Activated CD4-positive, alpha-beta T cell treated with anti-CD3 and anti-CD28 coated beads for 4 hours (primary cell): ENCODE measurements at regions not wholly inside any gene's neighbourhood (a gene's known extent, or its start where the extent isn't known, plus 50 kb on each side); places are given as distances from the start of the nearest gene placed in this dataset.
A peak's percentile ranks its signal among the peaks of the same experiment; 100 is the strongest.
"Not testable (repeated sequence)": the region's sequence is repeated elsewhere in the genome, so short reads cannot be mapped to it uniquely, and the experiment has no call there.

Experiments used
- DNase-seq, 2 donors: peaks; one replicate each; pipeline ENCODE4 v3.0.0-alpha.2; 2020

- no peak for DNase-seq
These were observed 104.0 kb upstream of the PPM1J start for GRCh38 chr1:112818990-112819689.

GRCh38 chr1:112817555-112818373, 102.6 kb upstream of the PPM1J start:
- no peak for DNase-seq

DNA sequence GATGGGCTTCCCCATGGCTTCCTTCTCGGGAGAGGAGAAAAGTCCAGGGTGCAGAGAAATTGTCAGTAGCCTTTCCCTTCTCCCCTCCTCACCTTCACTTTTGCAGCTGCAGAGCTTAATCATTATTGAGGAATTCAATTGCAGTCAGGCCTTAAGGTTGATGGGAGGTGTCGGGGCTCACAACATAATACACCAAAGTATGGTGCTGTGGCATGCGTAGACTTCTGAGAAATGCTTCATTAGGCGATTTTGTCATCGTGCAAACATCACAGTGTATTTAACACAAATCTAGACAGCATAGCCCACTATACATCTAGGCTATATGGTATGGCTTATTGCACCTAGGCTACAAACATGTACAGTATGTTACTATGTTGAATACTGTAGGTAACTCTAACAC, 100.2 kb upstream of the PPM1J start:
- no peak for DNase-seq

DNA sequence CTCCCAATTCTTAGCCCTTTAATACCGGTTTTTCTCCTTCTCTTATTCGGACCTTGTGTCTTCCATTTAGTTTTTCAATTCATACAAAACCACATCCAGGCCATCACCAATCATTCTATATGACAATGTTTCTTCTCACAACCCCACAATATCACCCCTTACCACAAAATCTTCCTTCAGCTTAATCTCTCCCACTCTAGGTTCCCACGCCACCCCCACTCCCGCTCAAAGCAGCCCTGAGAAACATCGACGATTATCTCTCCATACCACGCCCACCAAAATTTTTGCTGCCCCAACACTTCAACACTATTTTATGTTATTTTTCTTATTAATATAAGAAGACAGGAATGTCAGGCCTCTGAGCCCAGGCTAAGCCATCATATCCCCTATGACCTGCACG, 99.5 kb upstream of the PPM1J start:
- not testable (repeated sequence) for DNase-seq

DNA sequence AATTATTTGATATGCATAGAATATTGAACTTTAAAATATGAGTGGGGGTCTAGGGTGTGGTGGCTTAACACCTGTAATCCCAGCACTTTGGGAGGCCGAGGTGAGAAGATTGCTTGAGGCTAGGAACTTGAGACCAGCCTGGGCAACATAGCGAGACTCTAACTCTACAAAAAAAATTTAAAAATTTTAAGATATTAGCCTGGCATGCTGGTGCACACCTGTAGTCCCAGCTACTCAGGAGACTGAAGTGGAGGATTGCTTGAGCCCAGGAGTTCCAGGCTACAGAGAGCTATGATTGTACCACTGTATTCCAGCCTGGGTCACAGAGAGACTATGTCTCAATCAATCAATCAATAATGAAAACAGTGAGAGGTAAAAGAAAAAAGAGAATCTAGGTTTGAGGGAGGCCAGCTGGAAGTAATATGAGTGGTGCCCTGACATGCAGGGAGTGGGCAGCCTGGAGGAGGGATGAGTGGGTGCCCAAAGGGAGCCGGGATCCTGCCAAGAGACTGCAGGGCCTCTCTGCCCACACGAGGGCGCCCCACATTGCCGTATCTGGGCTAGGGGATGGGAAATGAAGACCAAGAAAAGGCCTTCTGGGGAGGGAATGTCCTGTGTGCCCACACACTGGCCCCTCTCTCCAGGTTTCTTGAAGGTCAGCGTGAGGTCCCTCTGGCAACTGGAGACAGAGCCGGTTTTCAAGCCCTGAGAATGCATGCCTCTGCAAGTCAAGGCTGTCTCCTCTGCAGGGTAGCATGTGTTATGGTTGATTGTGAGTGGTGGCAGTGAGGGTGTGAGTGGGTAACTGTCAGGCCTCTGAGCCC, 93.9 kb upstream of the PPM1J start:
- peak; percentile 43 to 59 for DNase-seq

- DNase-seq, result no peak
These were observed 92.9 kb upstream of the PPM1J start for GRCh38 chr1:112807999-112808398.

DNA sequence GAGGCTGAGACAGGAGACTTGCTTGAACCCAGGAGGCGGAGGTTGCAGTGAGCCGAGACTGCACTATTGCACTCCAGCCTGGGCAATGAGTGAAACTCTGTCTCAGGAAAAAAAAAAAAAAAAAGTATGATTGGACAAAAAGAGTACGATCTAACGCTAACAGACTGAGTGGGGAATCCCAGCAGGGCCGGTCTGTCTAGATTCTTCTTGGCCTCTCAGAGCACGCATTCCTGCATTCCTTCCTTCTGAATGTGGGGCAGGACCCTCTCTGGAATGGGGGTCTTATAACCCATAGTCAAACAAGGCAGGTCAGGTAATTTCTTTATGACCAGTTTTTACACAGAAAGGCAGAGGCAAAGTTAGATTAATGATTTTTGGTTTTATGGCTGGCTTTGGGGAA, 92.0 kb upstream of the PPM1J start:
- DNase-seq, result no peak

- no peak for DNase-seq
These were observed 91.0 kb upstream of the PPM1J start for GRCh38 chr1:112806090-112806642.

DNA sequence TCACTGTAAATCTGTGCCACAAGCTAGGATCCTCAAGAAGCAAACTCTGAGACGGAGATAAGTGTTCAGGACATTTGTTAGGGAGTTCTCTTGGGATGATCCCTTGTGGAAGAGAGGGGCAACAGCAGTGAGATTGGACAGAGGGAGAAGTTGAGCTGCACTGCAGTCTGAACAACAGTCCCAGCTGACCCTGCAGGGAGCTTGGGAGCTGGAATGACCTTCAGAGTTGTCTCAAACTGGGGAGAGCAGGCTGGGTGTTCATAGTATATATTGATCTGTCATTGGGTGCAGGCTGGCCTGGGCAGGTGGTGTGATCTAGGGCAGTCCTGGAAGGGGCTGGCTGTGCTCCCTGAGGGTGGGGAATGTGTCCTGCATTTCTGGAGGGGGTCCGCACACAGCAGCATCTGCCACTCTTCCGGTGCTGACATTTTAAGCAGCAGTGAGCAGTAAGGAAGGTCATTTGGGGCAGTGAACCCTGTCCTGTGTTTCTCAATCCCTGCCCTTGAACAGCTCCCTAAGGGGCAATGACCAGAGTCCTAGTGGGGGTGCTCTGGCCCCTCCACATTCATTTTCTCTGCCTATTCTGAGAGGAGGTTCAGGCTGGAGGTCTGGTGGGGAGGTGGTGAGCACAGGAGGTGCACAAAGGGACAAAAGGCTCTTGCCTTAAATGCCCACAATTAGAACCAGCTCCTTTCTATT, 90.2 kb upstream of the PPM1J start:
- no peak for DNase-seq

GRCh38 chr1:112803906-112804762, 89.0 kb upstream of the PPM1J start:
- DNase-seq, result peak; percentile 19 to 20

GRCh38 chr1:112800289-112800688, 85.2 kb upstream of the PPM1J start:
- DNase-seq, result no peak

GRCh38 chr1:112798292-112798691, 83.2 kb upstream of the PPM1J start:
- no peak for DNase-seq

GRCh38 chr1:112797224-112797623, 82.1 kb upstream of the PPM1J start:
- no peak for DNase-seq

GRCh38 chr1:112794654-112795239, 79.6 kb upstream of the PPM1J start:
- no peak for DNase-seq

DNA sequence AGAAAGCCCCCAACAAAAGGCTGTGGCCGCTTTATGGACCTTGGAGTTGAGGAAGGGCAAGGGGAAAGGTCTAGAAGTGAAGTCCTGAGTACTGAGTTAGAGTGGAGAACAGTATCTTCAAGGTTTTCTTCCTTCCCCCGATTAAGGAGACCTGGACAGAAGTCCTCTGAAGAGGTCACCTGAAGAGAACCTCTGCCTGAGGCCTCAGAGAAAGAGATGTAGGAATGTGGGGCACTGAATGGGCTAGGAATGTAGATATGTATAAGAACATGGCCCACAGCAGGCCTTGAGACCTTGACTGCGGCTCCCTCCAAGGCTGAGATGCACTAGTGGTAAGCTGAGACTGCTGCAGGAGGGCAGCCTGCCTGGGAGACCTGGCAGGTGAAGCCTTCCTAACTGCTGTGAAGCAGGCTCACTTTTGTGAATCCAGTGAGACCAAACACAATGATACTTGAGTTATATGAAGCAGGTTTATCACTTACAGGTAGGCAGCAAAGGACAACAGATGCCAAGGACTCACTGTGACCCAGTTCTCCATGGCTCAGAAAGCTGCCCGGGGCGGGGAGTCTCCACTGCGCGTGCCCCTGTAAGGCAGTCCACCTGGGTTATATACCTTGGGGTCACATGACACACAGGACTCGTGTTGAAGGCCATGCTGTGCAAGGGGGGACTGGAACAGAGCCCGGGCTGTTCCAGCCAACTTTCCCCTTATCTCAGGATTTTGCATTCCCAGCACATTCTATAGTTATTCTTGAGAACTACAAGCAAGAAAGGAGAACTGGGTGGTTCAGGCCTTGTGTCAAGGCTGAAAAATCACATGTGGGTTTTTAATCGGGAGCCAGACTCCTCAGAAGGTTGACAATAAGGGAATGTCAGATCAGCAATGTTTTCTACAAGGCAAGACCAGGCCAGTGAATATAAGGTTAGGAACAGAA, 78.8 kb upstream of the PPM1J start:
- no peak for DNase-seq

DNA sequence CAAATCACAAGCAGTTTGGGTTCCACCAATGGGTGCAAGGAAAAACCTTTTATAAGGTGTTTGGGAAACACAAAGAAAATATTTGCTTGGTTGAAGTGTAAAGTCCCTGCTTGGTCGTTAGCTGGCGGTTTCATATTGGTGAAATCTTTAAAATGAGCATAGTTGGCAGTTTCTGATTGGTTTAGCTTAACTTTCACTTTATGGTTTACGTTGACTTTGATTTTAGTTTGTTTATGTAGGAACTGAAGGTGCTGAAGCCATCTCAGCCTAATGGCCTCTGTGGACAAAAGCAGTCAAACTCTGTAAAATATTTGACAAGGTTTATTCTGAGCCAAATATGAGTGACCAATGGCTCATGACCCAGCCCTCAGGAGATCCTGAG, 76.6 kb upstream of the PPM1J start:
- DNase-seq, result no peak

DNA sequence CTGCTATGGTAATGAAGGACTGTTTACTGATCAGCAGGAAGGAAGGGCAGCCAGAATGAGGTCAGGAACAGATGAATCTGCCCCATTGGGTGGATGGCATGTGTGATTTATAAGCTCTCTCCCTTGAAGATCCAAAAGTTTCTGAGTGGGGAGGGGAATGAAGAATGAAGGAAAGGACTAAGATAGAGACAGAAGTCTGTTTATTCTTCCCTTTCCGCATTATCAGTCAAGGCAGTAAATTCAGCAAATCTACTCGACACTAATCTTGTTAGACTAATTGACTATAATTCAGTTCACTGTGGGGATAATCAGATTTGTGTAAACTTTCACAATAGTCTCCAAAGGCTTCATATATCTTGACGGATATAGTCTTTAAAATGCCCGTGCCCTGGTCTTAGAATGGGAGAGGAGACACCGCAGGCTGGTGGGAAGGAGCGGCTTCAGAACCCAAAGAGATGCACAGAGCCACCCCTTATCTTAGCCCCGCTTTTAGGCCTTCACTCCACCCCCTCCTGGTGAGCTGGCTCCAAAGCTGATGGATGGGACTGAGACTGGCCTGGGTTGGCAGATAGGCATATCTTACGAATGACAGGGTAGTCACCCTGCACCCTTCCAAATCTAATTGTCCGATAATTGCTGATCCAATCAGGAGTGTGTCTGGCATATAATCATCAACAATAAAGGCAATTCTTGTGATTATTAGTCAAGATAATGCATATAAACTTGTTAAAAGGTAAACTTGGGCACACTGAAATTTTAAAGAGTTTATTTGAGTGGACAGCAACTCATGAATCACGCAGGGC, 76.0 kb upstream of the PPM1J start:
- DNase-seq, result no peak

DNA sequence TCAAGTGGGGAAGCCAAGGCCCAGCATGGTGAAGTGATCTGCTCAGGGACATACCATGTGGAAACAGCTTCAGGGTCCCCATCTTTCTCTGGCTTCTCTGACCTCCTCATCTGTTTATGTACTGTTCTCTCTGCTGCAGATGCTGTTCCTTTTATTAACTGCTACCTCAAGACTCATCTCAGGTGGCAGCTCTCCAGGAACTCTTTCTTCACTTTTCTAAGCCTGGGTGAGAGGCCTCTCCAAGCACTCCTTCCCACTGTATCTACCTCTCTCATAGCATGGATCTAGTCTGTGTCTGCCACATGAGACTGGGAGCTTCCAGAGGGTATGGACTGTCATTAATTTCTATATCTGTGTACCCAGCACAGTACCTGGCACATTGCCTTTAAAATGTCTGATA, 73.4 kb upstream of the PPM1J start:
- DNase-seq, result no peak

DNA sequence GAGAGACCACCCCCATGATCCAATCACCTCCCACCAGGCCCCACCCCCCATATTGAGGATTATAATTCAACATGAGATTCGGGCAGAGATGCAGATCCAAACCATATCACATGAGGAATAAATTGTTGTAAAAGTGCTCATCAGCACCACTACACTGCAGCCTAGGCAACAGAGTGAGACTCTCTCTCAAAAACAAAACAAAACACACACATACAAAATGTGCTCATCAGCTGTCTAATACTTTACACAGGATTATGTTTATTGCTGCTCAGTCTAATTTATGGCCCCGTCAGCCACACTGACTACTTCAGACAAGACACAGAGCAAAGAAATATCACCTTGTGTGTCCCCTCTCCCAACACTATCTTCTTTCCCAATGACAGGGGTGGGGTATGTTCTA, 72.9 kb upstream of the PPM1J start:
- no peak for DNase-seq
